Liver (tissue), 3 donors: ENCODE measurements at regions not wholly inside any gene's neighbourhood (a gene's known extent, or its start where the extent isn't known, plus 50 kb on each side); places are given as distances from the start of the nearest gene placed in this dataset.

ENCODE experiments used
- ATF3 ChIP-seq: IDR thresholded peaks from 2 replicates; pipeline ENCODE4 v1.6.1; 2016; ENCODE audit warnings: antibody characterized with exemption
- FOXA1 ChIP-seq: IDR thresholded peaks from 2 replicates; pipeline ENCODE4 v1.6.1; 2016; ENCODE audit warnings: antibody characterized with exemption
- FOXA2 ChIP-seq: IDR thresholded peaks from 2 replicates; pipeline ENCODE4 v1.6.1; 2016; ENCODE audit warnings: antibody characterized with exemption
- HNF4A ChIP-seq, 2 donors: conservative IDR thresholded peaks; 2 replicates each; pipeline ENCODE4 v1.6.1; 2016; ENCODE audit warnings: antibody characterized with exemption in 2 of 2, mild to moderate bottlenecking in 2 of 2
- RAD21 ChIP-seq, 2 donors: IDR thresholded peaks; 2 replicates each; pipeline ENCODE4 v1.6.1; 2016; ENCODE audit warnings: antibody characterized with exemption in 2 of 2, mild to moderate bottlenecking in 2 of 2
- RXRA ChIP-seq, 2 donors: IDR thresholded peaks; 2 replicates each; pipeline ENCODE4 v1.6.1; 2017 to 2018; ENCODE audit warnings: antibody characterized with exemption in 2 of 2, mild to moderate bottlenecking in 1 of 2
- SP1 ChIP-seq: IDR thresholded peaks from 2 replicates; pipeline ENCODE4 v1.6.1; 2018; ENCODE audit warnings: antibody characterized with exemption, mild to moderate bottlenecking
- TAF1 ChIP-seq: conservative IDR thresholded peaks from 2 replicates; pipeline ENCODE4 v1.6.1; 2016; ENCODE audit warnings: antibody characterized with exemption, mild to moderate bottlenecking
- YY1 ChIP-seq: IDR thresholded peaks from 2 replicates; pipeline ENCODE4 v1.6.1; 2016; ENCODE audit warnings: antibody characterized with exemption, mild to moderate bottlenecking
- TF ChIP-seq, protein P1 (sequence below): IDR thresholded peaks from 2 replicates; pipeline ENCODE4 v1.6.1; 2016; ENCODE audit warnings: antibody characterized with exemption, mild to moderate bottlenecking
- TF ChIP-seq, protein P2 (sequence below): fragments of 150-350 bp; IDR thresholded peaks from 2 replicates; pipeline ENCODE4 v1.5.1; 2017; ENCODE audit warnings: improper control_type of control experiment, low read depth, low read length; ENCODE audit not compliant: missing input control
- TF ChIP-seq, protein P3 (sequence below): IDR thresholded peaks from 2 replicates; pipeline ENCODE4 v1.6.1; 2016; ENCODE audit warnings: antibody characterized with exemption
- donor health status: healthy.
- donor health status: healthy.

DNA sequence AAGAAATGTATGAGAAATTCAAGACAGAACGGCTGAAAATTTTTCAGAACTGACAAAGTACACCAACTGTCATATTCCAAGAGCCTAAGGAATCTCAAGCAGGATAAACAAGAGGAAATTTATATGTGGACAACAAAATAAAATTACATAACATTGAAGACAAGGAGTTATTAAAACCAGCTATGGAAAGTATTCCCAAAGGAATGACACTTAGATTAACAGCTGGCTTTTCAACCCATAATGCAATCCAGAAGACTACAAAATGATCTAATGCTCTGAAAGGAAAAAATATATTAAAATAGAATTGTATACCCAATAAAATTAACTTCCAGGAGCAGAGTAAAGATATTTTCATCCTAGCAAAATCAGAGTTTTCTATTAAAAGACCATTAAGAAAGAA, 132.2 kb upstream of the BNIP2 start:
- TF ChIP-seq, protein P1, sequence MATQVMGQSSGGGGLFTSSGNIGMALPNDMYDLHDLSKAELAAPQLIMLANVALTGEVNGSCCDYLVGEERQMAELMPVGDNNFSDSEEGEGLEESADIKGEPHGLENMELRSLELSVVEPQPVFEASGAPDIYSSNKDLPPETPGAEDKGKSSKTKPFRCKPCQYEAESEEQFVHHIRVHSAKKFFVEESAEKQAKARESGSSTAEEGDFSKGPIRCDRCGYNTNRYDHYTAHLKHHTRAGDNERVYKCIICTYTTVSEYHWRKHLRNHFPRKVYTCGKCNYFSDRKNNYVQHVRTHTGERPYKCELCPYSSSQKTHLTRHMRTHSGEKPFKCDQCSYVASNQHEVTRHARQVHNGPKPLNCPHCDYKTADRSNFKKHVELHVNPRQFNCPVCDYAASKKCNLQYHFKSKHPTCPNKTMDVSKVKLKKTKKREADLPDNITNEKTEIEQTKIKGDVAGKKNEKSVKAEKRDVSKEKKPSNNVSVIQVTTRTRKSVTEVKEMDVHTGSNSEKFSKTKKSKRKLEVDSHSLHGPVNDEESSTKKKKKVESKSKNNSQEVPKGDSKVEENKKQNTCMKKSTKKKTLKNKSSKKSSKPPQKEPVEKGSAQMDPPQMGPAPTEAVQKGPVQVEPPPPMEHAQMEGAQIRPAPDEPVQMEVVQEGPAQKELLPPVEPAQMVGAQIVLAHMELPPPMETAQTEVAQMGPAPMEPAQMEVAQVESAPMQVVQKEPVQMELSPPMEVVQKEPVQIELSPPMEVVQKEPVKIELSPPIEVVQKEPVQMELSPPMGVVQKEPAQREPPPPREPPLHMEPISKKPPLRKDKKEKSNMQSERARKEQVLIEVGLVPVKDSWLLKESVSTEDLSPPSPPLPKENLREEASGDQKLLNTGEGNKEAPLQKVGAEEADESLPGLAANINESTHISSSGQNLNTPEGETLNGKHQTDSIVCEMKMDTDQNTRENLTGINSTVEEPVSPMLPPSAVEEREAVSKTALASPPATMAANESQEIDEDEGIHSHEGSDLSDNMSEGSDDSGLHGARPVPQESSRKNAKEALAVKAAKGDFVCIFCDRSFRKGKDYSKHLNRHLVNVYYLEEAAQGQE: no peak
- TF ChIP-seq FOXA1 (no peak), YY1 (no peak), TAF1 (no peak), SP1 (no peak), RAD21 (IDR thresholded peaks at IDR 0.05) (no peak), ATF3 (no peak), FOXA2 (no peak), HNF4A (conservative IDR thresholded peaks at IDR 0.05) (no peak), RXRA (IDR thresholded peaks at IDR 0.05) (no peak)
- TF ChIP-seq, protein P2, sequence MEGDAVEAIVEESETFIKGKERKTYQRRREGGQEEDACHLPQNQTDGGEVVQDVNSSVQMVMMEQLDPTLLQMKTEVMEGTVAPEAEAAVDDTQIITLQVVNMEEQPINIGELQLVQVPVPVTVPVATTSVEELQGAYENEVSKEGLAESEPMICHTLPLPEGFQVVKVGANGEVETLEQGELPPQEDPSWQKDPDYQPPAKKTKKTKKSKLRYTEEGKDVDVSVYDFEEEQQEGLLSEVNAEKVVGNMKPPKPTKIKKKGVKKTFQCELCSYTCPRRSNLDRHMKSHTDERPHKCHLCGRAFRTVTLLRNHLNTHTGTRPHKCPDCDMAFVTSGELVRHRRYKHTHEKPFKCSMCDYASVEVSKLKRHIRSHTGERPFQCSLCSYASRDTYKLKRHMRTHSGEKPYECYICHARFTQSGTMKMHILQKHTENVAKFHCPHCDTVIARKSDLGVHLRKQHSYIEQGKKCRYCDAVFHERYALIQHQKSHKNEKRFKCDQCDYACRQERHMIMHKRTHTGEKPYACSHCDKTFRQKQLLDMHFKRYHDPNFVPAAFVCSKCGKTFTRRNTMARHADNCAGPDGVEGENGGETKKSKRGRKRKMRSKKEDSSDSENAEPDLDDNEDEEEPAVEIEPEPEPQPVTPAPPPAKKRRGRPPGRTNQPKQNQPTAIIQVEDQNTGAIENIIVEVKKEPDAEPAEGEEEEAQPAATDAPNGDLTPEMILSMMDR: no peak
- TF ChIP-seq, protein P3, sequence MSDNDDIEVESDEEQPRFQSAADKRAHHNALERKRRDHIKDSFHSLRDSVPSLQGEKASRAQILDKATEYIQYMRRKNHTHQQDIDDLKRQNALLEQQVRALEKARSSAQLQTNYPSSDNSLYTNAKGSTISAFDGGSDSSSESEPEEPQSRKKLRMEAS: no peak
